Left renal pelvis (tissue), 4 donors: ENCODE measurements at regions not wholly inside any gene's neighbourhood (a gene's known extent, or its start where the extent isn't known, plus 50 kb on each side); places are given as distances from the start of the nearest gene placed in this dataset.

Experiments used
- DNase-seq, 4 donors: peaks; one replicate each; pipeline ENCODE4 v3.0.0-alpha.2; 2013; ENCODE audit warnings: low read depth in 4 of 4, low spot score in 3 of 4

DNA sequence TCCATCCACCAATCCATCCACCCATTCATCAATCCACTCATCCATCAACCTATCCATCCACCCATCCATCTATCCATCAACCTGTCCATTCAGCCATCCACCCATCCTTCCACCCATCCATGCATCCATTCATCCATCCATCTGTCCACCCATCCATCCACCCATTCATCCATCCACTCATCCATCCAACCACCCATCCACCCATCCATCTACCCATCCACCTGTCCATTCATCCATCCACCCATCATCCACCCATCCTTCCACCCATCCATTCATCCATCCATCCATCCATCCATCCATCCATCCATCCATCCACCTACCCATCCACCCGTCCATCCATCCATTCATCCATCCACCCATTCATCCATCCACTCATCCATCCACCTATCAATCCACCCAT lies 195.8 kb downstream of the NXNL2 start:
- no peak for DNase-seq

DNA sequence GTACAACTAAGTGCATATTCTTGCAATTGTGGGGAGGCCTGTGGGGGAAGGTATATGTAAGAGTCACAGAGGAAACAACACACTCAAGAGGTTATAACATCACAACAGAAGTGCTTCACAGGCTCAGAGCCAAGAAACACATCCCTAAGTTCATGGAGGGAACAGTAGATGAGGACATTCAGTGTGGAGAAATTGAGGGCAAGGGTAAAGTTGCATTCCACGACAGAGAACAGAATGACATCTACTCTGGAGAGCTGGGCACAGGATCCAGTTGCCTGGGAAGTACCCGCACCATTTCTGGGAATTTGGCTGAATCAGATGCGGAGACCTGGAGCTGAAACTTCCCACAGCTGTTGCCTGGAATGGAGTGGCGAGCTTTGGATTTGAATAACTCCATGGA lies 197.2 kb downstream of the NXNL2 start:
- DNase-seq: no peak

DNA sequence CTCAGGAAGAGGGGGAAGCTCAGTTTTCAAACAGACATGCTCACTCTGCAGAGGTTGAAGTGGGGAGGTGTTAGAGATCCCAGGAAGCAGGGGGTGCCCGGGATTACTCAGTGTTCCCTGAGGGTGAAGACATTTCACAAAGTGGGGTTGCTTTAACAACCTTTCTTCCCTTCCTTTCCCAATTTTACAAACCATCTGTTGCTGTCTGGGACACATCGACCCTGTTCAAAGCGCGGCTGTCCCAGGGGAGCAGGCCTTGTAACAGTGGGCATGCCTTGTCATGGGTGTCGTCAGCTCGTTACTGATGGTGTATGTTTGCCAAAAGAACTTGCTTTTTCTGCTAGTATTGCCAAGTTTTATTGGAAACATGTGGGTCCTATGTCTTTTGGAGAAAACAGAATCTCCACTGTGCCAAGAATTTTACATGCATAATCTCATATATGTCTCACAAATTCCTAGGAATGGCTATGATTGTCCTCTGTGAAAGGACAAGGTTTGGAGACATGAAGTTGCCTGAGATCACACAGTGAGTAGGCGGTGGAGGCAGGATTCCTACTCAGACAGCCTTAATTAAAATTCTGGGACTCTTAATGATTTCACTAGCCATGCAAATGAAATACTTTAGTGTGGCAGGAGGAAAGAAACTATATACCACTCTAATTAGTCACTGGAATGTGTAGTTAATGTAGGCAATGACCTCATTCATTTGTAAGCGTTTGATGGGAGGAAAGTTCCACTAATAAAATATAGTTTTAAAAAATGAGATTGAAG lies 198.9 kb downstream of the NXNL2 start:
- no peak for DNase-seq

GRCh38 chr9:88734527-88734926 lies 199.5 kb downstream of the NXNL2 start:
- DNase-seq: no peak

- no peak for DNase-seq
Observed at GRCh38 chr9:88736136-88736637, 201.2 kb downstream of the NXNL2 start.

GRCh38 chr9:88737031-88737430 lies 202.1 kb downstream of the NXNL2 start:
- no peak for DNase-seq

DNA sequence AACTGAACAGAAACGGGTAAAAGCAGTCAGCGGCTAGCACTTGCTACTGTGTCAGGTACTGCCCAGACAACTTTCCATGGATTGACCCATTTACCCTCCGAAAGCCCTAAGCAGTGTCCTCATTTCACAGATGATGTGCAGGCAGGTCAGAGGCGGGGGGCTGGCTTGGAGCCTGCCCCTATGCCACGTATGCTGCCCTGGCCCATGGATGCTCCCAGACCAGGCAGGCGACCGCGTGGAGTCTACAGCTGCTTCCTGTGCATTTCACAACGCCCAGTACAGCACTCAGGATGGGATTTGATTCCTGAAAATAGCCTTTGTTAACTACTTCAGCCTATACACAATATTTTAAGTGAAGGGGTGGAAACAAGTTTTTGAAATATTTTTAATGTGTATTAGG lies 202.9 kb downstream of the NXNL2 start:
- DNase-seq: no peak

GRCh38 chr9:88738709-88739108 lies 203.7 kb downstream of the NXNL2 start:
- DNase-seq: no peak

GRCh38 chr9:88739373-88739772 lies 204.4 kb downstream of the NXNL2 start:
- no peak for DNase-seq

GRCh38 chr9:88740844-88741243 lies 205.9 kb downstream of the NXNL2 start:
- DNase-seq: no peak

- no peak for DNase-seq
Observed at GRCh38 chr9:88741335-88741734, 206.4 kb downstream of the NXNL2 start.

GRCh38 chr9:88742483-88742882 lies 207.5 kb downstream of the NXNL2 start:
- DNase-seq: no peak

GRCh38 chr9:88742905-88743304 lies 207.9 kb downstream of the NXNL2 start:
- no peak for DNase-seq

DNA sequence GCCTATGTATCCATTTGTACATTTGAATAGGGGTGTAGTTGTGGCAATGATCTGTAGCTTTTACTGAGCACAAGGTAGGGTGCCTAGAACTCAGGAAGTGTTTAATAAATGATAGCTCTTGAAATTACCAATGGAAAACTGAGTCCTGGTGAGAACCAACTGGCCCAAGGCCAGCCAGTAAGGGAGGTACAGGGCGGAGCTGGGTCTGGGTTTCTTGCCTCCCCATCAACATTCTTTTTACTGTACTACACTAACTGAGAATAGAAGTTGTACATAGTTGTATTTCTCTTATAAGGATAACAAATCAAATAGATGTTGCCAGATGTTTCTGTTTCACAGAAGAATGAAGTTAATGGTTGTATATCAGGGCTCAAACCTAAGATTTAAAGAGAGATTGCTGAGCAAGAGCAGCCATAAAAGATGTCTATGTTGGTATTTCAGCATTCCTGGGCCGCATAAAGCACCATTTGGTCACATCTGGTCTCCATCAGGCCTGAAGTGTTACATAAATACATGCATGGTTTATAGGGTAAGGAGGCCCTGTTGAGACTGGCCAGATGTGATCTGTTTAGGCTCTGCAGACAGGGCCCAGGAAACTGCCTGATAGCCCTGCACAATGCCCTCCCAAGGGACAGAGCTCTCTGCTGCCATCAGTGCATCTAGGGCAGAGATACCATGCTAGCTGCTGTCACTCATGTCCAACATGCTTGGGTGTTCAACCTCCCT lies 210.5 kb downstream of the NXNL2 start:
- peak; percentile 66 to 79 (median 73) for DNase-seq

GRCh38 chr9:88746029-88746742 lies 211.2 kb downstream of the NXNL2 start:
- DNase-seq: peak in 1 of 4 donors; percentile 56

GRCh38 chr9:88746743-88747398 lies 211.9 kb downstream of the NXNL2 start:
- DNase-seq: no peak

GRCh38 chr9:88747768-88748167 lies 212.8 kb downstream of the NXNL2 start:
- no peak for DNase-seq

DNA sequence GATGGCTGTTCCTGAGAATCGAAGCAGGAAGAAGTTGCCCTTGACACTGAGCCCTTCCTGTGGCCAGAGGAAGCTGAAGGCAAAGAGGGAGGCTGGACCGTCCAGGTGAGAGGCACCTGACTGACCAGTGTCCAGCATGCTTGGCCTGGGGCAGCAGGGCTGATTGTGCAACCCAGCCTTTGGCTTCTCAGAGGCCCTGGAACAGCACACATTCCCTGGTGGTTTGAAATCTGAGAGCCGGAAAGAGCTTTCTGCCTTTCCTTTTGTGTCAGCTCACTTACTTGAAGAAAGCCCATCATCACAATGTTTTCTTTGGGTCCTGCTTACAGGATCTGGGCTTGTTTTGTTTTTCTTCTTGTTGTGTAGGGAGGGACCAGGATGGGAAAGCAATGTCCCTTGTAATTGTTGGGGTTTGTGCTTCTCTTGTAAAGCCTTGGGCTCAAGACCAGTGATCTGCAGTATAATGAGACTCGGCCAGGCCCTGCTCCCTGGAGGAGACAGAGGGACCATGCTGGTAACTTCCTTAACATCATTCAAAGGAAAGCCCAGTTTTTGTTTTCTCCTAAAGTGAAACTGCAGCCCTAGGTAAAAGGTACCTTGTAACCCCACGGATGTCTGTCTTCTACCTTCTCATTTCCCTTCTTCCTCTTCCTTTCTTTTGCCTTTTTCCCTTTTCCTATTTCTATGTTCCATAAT lies 213.7 kb downstream of the NXNL2 start:
- DNase-seq: no peak

DNA sequence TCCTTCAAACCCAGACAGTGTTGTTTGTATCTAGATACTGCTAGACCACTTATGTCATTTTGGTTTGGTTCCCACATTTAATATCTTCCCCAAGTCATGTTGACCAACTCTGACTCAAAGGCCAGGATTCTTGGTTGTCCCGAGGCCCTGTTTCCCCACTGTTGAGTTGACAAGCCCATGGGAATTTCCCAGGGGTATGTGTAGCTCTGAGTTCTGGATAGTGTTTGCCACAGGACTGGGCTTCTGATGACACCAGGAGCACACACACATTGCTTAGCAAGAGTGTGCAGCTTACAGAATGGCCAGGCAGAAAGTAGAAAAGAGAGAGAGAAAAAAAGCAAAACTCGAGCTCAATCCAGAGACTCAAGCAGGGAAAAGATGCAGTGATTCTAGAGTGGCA lies 214.4 kb downstream of the NXNL2 start:
- no peak for DNase-seq

DNA sequence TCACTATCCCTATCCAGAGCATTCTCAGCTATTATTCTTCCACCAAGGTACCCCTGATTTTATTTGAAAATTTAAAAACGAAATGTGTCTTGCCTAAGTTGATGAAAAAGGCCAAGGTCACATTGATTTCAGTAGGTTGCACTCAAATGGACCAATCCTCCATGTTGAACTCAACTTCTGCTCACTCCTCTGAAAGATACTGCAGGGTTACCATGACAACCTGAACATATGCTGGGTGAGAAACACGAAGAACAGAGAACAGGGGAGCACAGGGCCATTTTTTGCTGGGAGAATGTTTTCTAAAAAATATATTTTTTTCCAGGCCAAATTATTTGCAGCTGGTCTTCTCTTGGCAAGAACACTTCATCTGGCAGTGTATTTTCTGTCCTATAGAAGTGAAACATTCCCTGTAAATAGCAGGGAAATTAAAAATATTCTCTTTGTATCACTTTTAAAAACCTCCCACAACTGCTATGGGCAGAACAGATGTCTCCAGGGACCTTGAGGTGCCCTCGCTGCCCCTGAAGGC lies 215.9 kb downstream of the NXNL2 start:
- no peak for DNase-seq
